AG08395 (cell line): ENCODE measurements at regions not wholly inside any gene's neighbourhood (a gene's known extent, or its start where the extent isn't known, plus 50 kb on each side); places are given as distances from the start of the nearest gene placed in this dataset.

Experiments
- DNase-seq: peaks from one replicate; pipeline ENCODE4 v3.0.0; 2012; ENCODE audit warnings: mixed read lengths, low spot score

DNA sequence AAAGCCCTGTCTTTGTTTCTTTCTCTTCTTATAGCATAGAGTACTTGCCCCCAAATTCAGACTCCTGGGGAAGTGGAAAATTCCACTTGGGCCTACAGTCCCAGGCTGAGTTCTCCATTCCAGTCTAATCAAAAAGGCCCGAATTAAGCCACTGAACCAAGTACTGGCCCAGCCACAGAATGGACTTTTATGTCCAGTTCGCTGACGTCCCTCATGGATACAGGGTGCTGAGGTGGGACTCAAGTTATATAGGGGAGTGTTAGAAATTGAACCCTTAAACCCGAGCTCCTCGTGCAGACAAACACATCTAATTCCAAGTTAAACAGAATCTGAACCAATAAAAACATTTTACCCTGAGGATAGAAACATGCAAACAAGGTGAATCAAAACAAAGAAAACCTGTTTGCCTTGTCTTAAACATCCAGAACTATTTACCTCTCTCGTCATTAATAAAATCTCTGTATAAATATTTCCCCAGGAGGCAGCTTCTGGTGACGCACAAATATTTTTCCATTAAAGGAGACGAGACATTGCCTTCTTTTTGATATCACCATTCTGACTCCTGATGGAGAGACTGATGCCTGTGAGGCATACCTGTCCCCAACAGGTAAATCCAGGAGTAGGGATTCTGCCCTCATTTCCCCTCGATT is 136.8 kb upstream of the ARL4C start:
- DNase-seq = no peak

DNA sequence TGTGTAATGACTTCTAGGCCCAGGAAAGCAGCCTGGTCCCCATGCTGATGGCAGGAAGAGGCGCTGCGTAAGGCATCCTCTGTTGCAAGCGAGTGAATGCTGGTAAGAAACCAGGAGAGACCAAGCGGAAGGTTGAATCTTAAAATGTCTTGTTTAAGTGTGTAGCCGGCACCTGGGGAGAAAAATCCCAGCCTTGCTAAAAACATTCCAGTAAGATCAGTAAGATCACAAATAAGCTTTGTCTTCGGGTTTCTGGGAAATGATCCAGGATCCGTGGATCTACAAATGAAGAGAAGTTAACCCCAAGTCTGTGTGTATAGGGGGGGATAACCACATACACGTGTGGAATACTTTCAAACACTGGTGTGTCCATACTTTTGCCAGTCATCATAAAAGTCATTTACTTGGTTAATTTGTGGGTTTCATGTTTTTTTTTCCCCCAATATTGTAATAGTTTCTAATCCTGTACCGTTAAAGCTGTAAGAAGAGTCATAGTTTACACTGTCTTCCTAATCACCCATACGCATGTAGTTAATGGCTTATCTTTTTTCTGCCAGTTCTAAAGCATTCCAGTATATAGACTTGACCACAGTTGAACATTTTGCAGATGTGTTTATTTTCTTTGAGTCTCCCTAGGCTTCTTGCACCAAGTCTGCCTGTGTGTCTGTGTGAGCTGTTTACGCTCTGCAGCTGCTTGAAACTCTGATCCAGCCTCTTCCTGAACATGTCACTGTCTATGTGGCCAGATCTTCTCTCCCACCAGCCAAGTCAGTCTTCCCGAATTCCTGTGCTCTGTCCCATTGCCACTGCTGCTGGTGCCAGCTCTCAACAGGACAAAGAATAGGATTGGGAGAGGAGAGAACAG is 135.9 kb upstream of the ARL4C start:
- peak; percentile 55 for DNase-seq

DNA sequence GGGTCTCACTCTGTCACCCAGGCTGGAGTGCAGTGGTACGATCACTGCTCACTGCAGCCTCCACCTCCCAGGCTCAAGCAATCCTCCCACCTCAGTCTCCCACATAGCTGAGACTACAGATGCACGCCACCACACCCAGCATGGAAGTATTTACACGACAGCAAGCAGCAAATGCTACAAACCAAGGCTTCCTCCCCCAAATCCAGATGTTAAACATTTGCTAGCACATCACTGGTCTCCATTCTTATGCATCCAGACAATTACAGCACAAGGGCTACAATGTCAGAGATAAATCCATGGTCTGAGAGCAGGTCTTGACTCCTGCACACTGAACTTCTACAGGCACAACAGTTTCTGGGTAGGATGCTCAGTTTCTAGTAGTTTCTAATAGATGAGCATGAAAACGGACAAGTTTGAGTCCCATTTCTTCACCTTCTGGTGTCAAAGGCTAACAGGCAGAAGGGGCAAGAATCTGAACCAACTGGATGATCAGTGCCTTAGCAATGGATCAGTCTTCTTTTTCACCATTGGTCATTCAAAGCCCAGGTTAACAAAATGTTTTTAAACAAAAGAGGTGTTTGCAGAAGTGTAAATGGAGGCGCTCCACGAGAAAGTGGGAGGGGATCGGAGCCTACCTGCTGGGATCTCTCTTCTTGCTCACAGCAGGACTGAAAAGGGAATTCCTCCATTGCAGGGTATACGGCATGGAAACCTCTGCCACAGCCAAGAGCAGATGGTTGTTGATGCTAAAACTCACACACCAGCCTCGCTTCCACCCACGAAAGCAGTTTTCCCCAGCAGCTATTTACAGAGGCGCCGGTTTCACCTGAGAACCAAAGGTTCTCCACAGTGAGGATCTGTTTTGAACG is 135.0 kb upstream of the ARL4C start:
- DNase-seq = no peak

DNA sequence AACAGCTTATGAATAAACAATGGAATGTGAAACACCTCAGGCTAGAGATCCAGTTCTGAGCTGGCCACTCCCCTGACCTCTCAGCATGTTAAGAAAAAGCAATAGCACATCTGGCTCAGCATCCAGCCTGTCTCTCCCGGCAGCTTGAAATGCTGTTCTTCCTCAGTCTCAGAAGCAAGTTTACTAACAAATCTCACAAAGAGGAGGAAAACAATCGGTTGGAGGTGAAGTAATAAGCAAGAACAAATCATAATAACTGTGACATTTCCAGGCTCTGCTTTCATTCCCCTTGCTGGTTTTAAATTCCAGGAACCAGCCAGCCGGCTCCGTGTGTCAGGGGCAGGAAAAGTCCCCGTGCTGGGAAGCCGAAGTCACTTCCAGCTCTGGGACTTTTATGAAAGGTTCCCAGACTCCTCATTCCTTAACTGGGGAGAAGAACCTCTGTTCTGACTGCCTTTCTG is 133.9 kb upstream of the ARL4C start:
- peak; percentile 14 for DNase-seq

DNA sequence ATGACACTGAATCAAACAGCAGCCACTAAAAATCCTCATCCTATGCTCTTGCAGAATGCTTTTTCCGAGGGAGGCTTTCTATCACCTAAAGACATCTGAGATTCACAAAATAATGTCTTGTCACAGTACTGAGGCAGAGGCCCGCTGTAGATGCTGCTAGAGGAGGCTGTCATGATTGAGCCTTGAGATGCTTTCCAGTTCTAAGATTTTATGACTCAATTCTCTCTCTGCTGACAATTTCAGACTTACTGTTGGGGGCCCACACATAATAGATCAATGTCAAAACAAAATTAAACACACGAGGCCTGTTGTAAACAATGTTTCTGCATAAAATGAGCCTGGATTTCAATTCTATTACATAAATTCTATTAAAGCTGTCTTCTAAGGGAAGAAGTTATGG is 132.7 kb upstream of the ARL4C start:
- DNase-seq = no peak

DNA sequence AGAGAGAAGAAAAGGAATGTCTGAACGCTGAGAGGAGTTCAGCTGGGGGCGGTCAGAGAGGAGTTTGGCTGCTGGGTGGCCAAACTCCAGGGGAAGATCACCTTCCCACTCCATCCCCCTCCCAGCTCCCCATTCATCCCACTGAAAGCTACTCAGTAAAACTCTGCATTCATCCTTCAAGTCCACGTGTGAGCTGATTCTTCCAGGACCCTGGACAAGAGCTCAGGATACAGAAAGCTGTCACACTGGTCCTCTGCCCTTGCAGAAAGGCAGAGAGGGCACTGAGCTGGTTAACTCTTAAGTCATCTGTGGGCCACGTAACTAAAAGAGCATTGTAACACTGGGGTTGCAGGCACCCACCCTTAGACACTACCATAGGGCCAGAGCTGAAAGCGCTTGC is 132.1 kb upstream of the ARL4C start:
- DNase-seq = no peak

DNA sequence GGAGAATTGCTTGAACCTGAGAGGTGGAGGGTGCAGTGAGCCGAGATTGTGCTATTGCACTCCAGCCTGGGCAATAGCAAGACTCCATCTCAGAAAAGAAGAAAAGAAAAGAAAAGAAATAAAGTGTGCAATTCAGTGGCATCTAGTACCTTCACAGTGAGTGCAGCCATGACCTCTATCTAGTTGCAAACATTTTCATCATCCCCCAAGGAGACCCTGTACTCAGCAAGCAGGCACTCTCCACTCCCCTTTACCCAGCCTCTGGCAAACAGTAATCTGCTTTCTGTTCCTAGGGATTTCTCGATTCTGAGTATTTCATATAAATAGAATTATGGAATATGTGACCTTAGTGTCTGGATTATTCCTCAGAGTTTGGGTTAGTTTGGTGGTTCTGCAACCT is 130.4 kb upstream of the ARL4C start:
- DNase-seq = no peak

DNA sequence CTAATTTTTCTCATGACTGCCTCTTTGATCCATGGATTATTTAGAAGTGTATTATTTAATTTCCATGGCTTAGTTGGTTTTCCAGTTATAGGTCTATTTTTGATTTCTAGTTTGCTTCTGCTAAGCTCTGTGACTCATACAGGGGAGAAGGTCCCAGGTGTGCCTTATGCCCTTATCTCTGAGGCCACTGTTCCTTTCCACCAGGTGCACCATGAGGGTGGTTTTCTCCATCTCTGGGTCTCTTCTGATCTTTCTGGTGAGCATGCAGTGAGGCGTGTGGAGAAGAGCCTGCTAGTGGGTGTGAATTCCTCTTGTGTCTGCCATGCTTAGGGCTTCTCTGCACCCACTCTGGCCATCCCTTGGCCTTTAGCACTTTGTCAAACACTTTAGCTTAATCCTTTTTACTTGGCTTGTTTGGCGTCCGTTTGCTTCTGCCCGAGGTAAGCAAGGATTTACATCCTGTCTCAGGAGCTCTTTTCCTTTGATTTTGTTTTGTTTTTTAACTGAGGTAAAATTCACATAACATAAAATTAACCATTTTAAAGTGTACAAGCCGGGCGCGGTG is 129.8 kb upstream of the ARL4C start:
- no peak for DNase-seq

DNA sequence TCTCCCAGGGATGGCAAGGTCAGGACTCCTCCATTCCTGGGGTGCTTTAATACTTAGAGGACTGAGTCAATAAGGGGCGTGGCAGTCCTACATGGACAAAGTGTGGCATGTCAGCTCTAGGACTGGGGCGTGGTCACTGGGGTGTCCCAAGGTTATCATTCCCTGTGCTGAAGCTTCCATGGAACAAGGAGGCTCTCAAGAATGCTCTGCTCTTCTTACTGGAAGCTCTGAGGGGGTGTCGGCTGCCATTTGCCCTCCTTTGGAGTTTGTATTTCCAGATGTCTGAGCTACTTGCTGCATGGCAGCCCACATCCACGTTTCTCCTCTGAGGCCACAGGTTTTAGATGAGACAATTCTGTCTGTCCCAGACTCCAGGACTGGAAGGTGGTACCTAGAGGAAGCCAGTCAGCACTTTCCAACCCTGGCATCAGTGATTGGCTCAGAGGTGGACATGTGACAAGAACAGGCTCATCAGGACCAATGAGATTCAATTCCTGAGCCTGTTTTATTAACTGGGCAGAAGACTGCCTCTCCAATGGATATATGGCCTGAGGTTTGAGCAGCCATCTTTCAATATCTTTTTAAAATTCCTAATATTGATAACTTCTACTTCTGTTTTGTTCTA is 128.9 kb upstream of the ARL4C start:
- no peak for DNase-seq

DNA sequence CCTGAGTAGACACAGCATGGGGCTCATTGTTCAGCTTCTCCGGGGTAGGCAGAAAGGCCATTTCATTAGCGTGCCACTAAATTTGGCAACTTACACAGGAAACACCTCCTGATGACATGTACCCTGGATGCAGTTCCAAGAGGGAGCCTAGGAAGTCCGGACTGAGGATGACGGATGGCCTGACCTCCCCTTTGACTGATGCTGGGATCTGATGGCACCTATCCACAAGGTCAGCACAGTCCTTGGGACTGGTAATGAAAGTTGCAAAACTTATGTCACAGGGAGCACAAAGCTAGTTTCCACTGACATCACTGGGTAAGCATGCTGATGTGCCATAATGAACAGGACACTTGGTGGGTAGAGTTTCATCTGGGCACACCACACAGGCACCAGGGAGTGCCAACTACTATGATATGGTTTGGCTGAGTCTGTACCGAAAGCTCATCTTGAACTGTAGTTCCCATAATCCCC is 126.7 kb upstream of the ARL4C start:
- no peak for DNase-seq

DNA sequence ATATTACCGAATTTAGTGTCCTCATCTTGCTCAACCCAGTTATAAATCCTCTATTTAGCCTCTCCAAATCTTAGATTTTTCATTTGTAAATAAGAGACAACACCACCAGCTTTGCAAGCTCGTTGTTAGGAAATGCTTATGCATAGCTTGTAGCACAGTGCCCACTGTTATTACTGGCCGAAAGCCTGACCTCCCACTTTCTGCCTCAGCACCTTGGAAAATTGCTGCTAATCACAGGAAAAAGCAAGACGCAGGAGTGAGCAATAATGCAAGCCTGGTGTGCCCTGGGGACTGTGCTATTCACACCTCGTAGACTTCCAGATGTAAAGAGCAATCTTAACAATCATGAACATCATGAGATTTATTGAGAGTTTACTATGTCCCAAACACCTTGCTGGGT is 124.2 kb upstream of the ARL4C start:
- no peak for DNase-seq

DNA sequence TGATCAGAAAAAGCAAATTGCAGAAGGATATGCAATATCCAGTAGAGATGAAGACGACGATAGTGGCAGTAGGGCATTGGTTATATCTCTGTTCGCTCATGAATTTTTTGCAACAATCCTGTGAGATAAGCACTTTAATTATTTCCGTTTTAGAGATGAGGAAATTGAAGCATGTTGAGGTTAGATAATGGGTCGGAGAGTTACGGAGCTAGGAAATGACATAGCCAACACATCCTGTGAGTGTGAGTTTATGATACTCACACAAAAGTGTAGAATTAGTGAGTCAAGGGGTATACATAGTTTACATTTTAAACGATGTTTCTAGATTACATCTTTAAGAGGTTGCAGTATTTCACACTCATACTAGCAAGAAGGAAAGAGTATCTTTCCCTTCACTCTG is 123.1 kb upstream of the ARL4C start:
- no peak for DNase-seq

DNA sequence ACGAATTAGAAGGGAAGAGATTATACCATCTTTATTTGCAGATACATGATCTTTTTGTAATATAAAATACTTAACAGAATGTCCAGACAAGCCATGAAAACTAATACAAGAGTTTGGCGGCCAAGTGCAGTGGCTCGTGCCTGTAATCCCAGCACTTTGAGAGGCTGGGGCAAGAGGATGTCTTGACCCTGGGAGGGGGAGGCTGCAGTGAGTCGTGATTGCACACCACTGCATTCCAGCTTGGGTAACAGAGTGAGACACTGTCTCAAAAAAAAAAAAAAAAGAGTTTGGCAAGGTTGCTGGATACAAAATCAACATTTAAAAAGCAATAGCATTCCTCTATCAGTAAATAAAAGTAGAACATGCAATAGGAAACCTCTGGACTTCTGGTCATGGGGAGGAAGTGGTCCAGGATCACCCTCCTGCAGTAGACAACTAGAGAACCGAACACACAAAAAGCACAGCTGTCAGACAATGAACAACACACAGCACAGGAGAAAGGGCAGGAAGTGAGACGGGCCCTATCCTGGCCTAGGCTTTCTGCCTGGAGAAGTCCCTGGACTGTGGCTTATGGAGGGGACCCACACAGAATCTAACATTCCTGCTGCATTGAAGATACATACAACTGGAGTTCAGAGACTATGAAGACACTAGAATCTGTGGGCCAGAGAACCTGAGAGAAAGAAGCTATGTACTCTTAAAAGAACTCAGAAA is 118.9 kb upstream of the ARL4C start:
- DNase-seq = no peak

DNA sequence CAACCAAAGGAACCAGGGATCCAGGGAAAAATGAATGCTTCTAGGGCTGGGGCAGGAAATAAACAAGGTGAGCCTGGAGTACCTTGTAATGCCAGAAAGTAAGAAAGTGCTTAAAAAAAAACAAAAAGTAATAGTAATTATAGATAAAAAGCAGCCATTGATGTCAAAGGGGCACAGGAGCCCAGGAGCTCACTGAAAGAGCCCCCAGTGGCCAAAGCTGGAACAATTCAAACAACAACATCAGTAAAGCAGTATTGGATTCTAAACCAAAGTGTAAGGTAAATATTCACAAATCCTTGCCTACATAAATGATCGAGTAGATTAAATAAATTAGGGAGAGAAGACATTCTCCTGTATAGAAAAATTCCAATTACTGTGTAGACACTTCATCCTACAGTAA is 114.3 kb upstream of the ARL4C start:
- no peak for DNase-seq

DNA sequence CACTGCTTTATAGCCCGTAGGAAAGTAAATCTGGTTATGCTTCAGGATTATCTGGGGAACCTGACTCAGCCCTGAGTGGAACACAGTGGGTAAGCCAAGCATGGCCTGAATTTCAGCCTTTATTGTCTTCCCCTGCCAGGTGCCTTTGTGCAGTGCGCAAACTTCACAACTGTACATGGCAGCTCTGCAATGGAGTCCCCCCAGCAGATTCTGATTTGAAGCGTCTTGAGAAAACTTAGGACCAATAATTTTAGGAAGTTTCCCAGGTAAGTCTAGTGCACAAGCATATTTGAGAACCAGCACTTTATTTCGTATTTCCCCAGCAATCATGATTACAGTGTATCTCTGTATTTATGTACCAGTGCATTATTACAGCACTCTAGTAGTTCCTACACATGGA is 112.1 kb upstream of the ARL4C start:
- DNase-seq = no peak

DNA sequence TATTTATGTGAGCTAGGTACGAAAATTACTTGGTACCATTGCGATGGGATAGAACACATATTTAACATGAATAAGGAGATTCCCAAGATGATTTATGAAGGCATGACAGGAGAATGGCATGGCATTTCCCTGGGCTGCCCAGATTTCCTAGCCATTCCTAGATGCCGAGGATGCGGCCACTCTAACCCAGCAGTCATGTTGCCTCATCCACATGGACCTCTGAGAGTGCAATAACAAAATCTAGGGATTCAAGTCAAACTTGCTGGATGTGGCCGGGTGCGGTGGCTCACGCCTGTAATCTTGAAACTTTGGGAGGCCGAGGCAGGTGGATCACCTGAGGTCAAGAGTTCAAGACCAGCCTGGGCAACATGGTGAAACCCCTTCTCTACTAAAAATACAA is 110.8 kb upstream of the ARL4C start:
- DNase-seq = no peak

DNA sequence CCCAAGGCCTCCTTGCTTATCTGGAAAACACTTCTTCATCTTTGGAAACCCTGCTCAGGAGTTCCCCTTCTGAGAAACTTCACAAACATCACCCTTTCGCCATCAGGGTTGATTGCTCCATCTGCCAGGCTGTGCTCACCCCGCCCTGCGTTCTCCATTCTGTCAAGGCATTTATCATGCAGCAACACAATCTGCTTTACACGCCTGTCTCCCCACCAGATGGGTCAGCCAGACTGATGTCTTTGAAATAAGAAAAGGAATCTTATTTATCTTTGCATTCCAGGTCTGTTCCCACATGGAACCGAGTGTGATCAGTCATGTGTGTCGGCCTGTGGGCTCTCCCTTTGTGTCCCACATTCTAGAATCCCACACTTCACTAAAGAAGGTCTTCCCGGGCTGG is 110.0 kb upstream of the ARL4C start:
- peak; percentile 15 for DNase-seq

DNA sequence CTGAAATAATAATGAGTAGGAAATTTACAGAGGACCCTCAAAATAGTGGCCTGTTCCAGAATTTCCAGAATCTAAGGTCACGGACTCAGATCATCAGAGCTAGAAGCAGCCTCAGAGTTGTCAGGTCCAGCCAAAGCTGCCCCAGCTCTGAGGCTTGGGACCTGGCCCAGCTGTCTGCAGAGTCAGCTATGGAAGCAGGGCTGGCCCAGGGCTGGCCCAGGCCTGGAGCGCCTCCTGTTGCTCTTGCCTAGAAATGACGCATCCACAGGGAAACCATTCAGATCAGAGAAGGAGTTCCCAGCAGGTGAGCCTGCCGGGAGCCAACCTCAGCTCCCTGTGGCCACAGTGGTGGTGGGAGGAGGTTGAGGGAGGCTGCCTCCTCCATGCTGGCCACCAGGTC is 106.7 kb upstream of the ARL4C start:
- DNase-seq = no peak

DNA sequence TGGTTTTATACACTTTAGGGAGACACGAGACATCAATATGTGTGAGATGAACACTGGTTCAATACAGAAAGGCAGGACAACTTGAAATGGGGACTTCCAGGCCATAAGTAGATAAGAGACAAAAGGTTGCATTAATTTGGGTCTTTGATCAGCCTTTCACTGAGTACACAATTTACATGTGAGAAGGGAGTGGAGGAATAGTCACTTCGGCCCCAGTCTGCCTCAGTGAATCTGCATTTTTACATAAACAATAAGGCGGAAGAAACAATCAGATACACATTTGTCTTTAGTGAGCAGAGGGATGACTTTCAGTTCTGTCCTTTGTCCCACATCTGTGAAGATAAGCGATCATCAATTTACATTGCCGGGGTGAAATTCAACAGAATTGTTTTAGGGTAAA is 104.3 kb upstream of the ARL4C start:
- no peak for DNase-seq

DNA sequence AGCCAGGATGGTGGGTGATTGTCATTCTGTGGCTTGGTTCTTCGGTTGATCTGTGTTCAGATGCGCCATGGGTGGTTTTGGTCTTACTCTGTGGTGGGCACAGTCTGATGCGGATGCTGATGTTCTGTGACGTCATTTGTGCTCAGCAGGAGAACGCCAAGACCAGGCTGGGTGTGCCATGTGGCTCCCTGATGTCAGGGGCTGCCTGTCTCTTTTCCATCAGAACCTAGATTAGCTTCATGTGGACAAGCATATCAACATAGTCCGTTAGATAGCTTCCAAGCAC is 100.6 kb upstream of the ARL4C start:
- no peak for DNase-seq
